Lower leg skin (tissue), 4 donors: ENCODE measurements at regions not wholly inside any gene's neighbourhood (a gene's known extent, or its start where the extent isn't known, plus 50 kb on each side); places are given as distances from the start of the nearest gene placed in this dataset.

Experiments used
- DNase-seq, 2 donors: peaks; one replicate each; pipeline ENCODE4 v3.0.0-alpha.2; 2019; ENCODE audit warnings: low spot score in 2 of 2
- H3K4me3 ChIP-seq: fragments of 200-600 bp; sonication (generic); 2 replicates; pipeline ENCODE4 v1.5.1; 2017; ENCODE audit warnings: mild to moderate bottlenecking, low read depth; ENCODE audit not compliant: poor library complexity, severe bottlenecking
- POLR2A ChIP-seq, 2 donors: fragments of 450-650 bp; IDR thresholded peaks; one replicate each; pipeline ENCODE4 v1.6.1; 2016 to 2017; ENCODE audit warnings: antibody characterized with exemption in 2 of 2, mild to moderate bottlenecking in 1 of 2, moderate library complexity in 1 of 2
- WGBS, 2 donors: methylation state at CpG; one replicate each; pipeline ENCODE4 v1.1.5; 2018; 5-methylcytosine and 5-hydroxymethylcytosine counted together
- intact Hi-C: fragments of 100-400 bp; cut with DNase I; formaldehyde crosslinking; loops from one replicate; pipeline ENCODE4 v1.15.0; 2023; ENCODE audit warnings: low total_unique reads
- TF ChIP-seq, protein P1 (sequence below), 3 donors: fragments of 450-650 bp; IDR thresholded peaks; one replicate each; pipeline ENCODE4 v1.5.1; 2016; ENCODE audit warnings: antibody characterized with exemption in 3 of 3, mild to moderate bottlenecking in 3 of 3, moderate library complexity in 2 of 3

DNA sequence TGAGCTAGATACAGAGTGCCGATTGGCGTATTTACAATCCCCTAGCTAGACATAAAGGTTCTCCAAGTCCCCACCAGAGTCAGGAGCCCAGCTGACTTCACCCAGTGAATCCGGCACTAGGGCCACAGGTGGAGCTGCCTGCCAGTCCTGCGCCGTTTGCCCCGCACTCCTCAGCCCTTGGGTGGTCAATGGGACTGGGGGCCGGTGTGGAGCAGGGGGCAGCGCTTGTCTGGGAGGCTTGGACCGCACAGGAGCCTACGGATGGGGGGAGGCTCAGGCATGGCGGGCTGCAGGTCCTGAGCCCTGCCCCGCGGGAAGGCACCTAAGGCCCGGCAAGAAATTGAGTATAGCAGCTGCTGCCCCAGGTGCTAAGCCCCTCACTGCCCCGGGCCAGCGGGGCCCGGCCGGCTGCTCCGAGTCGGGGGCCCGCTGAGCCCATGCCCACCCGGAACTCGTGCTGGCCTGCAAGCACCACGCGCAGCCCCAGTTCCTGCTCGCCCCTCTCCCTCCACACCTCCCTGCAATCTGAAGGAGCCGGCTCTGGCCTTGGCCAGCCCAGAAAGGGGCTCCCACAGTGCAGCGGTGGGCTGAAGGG is 1113.8 kb upstream of the LRRTM3 start:
- intact Hi-C loops = no loop called here
- H3K4me3 ChIP-seq = no peak overlapping the region
- no peak for DNase-seq
- TF ChIP-seq, protein P1, sequence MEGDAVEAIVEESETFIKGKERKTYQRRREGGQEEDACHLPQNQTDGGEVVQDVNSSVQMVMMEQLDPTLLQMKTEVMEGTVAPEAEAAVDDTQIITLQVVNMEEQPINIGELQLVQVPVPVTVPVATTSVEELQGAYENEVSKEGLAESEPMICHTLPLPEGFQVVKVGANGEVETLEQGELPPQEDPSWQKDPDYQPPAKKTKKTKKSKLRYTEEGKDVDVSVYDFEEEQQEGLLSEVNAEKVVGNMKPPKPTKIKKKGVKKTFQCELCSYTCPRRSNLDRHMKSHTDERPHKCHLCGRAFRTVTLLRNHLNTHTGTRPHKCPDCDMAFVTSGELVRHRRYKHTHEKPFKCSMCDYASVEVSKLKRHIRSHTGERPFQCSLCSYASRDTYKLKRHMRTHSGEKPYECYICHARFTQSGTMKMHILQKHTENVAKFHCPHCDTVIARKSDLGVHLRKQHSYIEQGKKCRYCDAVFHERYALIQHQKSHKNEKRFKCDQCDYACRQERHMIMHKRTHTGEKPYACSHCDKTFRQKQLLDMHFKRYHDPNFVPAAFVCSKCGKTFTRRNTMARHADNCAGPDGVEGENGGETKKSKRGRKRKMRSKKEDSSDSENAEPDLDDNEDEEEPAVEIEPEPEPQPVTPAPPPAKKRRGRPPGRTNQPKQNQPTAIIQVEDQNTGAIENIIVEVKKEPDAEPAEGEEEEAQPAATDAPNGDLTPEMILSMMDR (IDR thresholded peaks at IDR 0.05) = no peak
- TF ChIP-seq POLR2A (IDR thresholded peaks at IDR 0.05) = no peak
- WGBS, 2 donors = 96% methylated on average over 23 to 24 of the region's 28 CpGs

DNA sequence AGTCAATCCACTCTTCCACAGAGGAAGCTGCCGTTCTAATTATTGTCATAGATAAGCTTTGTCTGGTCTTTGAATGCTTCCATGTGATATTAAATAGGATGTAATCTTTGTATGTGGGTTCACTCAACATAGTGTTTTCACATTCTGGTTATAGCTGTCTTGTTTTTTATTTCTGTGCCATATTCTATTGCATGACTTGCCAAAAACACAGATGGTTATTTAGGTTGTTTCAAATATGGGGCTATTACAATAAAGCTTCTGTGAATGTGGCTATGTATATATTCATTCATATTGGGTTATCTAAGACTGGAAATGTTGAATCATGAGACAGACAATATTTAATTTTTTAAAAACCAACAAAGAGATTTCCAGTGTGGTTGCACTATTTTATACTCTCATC is 1109.3 kb upstream of the LRRTM3 start:
- 37 to 67% methylated on average over 1 of the region's 1 CpG for WGBS, 2 donors
- intact Hi-C loops = no loop called here

DNA sequence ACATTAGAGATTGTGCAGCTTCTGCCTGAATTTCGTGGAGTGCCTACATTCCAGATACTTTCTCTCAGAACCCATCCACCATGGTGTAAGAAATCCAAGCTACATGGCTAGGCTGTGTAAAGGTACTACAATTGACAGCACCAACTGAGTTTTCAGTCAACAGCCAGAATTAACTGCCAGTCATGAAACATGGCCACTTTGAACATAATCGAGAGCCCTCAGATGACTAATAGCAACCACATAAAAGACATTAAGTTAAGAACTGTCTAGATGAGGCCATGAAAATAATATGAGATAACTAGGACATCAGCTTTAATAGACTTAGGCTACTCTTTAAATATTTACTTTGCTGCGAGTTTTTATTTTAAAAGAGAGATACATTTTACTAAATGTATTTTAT is 1106.8 kb upstream of the LRRTM3 start:
- TF ChIP-seq POLR2A (IDR thresholded peaks at IDR 0.05) = no peak
- TF ChIP-seq, protein P1 (IDR thresholded peaks at IDR 0.05) = no peak
- WGBS, 2 donors = 87% methylated on average over 3 of the region's 3 CpGs
- intact Hi-C loops = no loop called here
- no peak for DNase-seq
- H3K4me3 ChIP-seq = no peak overlapping the region

More for the DNA sequence above, 1109.3 kb upstream of the LRRTM3 start:
- TF ChIP-seq, protein P1 (IDR thresholded peaks at IDR 0.05) = no peak
- no peak for TF ChIP-seq POLR2A (IDR thresholded peaks at IDR 0.05)
- no peak overlapping the region for H3K4me3 ChIP-seq
- no peak for DNase-seq

DNA sequence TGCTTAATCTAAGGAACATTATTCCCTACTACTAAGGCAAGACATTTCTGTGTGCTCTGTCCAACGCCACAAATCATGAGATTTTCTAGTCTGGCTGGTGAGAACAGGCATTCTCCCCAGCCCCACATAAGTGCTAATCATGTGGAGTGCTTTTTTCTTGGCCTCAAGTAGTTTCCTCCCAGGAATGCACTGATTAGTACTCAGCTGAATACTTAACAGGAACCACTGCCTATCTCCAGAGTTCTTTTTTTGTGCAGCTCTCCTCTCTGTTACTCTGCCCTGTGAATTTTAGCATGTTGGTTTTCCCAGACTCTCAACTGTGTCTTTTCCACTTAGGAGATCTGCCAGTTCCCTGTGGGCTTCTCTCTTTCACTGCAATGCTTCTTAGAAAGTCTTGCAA is 1098.5 kb upstream of the LRRTM3 start:
- no peak for TF ChIP-seq POLR2A (IDR thresholded peaks at IDR 0.05)
- TF ChIP-seq, protein P1 (IDR thresholded peaks at IDR 0.05) = no peak
- WGBS, 2 donors = 53 to 54% methylated on average over 1 of the region's 1 CpG
- no peak overlapping the region for H3K4me3 ChIP-seq
- intact Hi-C loops = no loop called here
- DNase-seq = no peak

GRCh38 chr10:65838811-65839210 is 1087.0 kb upstream of the LRRTM3 start:
- no peak for DNase-seq
- intact Hi-C loops = loop anchor here (10.0 kb wide), 1 partner anchor 176 kb away; no protein-coding TSS in a partner anchor
- no peak for TF ChIP-seq POLR2A (IDR thresholded peaks at IDR 0.05)
- TF ChIP-seq, protein P1 (IDR thresholded peaks at IDR 0.05) = no peak
- H3K4me3 ChIP-seq = no peak overlapping the region

- no peak overlapping the region for H3K4me3 ChIP-seq
- DNase-seq = no peak
- intact Hi-C loops = no loop called here
- WGBS, 2 donors = 47 to 83% methylated on average over 3 of the region's 3 CpGs
- TF ChIP-seq, protein P1 (IDR thresholded peaks at IDR 0.05) = no peak
- TF ChIP-seq POLR2A (IDR thresholded peaks at IDR 0.05) = no peak
Measured at GRCh38 chr10:65843203-65843602, 1082.6 kb upstream of the LRRTM3 start.
